ENCODE measurements at regions not wholly inside any gene's neighbourhood (a gene's known extent, or its start where the extent isn't known, plus 50 kb on each side); places are given as distances from the start of the nearest gene placed in this dataset.

- Histone ChIP-seq H3K36me3 (replicated peaks in 1 of 2; ENCODE audit: control insufficient read depth in 1 of 2, insufficient read depth in 2 of 2, low read length in 2 of 2) (no peaks in the 10 kb centered on the region), H3K4me1 (ENCODE audit: insufficient read depth, low read length) (no peaks in the 10 kb centered on the region), H3K4me2 (ENCODE audit: low read depth, low read length) (no peak overlapping the region), H3K4me3 (replicated peaks in 1 of 3; ENCODE audit: insufficient read depth in 1 of 3, low read depth in 2 of 3, low read length in 3 of 3) (no peak overlapping the region), H2AFZ (ENCODE audit: low read length) (no peak overlapping the region), H3K27ac (ENCODE audit: extremely low read length, insufficient read depth, low read length) (no peak overlapping the region), H4K20me1 (ENCODE audit: insufficient read depth, low read length) (no peaks in the 10 kb centered on the region), H3K9me3 (ENCODE audit: low read length) (peaks cover 9% of the 10 kb centered on the region; the same call in 1 of the 2 replicates), H3K27me3 (ENCODE audit: control insufficient read depth in 1 of 2, insufficient read depth in 2 of 2, low read length in 2 of 2) (no peaks in the 10 kb centered on the region; a peak in 1 of 5 replicates), H3K79me2 (ENCODE audit: insufficient read depth, low read length) (no peaks in the 10 kb centered on the region), H3K9ac (ENCODE audit: insufficient read depth, low read depth, low read length) (no peak overlapping the region)
- intact Hi-C loops (cut with micrococcal nuclease; ENCODE audit: unreplicated experiment), result no loop called here
- ChIA-PET CTCF (ENCODE audit: low intra/inter-chr PET ratio, low total read pairs) (no interaction called here), POLR2A (no interaction called here)
- no peak for FAIRE-seq
- WGBS (ENCODE audit: low lambda C conversion rate), result 0% methylated on average over 5 of the region's 8 CpGs
- no peak for ATAC-seq
- no peak for TF ChIP-seq IRF9 (CRISPR knock-in tag; IDR thresholded peaks at IDR 0.05; ENCODE audit: borderline replicate concordance)
- DNase-seq (ENCODE audit: low spot score), result no peak
- BruUV-seq (replicated peaks), result no TSS peak
- in situ Hi-C loops (cut with HindIII; ENCODE audit: extremely low pct_ligation_motif_present, low pct_unique_long_range_greater_than_20kb), result no loop called here
These were observed 1034.8 kb upstream of the RBFOX1 start for GRCh38 chr16:6297666-6298410.

GRCh38 chr16:6286176-6286575 lies 1046.5 kb upstream of the RBFOX1 start:
- no TSS peak for BruUV-seq (replicated peaks)
- POLR2A ChIA-PET, result no interaction called here
- Histone ChIP-seq H3K9ac (ENCODE audit: insufficient read depth, low read depth, low read length) (no peak overlapping the region), H3K27ac (ENCODE audit: extremely low read length, insufficient read depth, low read length) (no peak overlapping the region), H2AFZ (ENCODE audit: low read length) (no peak overlapping the region), H4K20me1 (ENCODE audit: insufficient read depth, low read length) (no peaks in the 10 kb centered on the region), H3K79me2 (ENCODE audit: insufficient read depth, low read length) (no peaks in the 10 kb centered on the region), H3K4me3 (replicated peaks in 1 of 3; ENCODE audit: insufficient read depth in 1 of 3, low read depth in 2 of 3, low read length in 3 of 3) (no peak overlapping the region), H3K36me3 (replicated peaks in 1 of 2; ENCODE audit: control insufficient read depth in 1 of 2, insufficient read depth in 2 of 2, low read length in 2 of 2) (no peaks in the 10 kb centered on the region), H3K4me2 (ENCODE audit: low read depth, low read length) (no peak overlapping the region), H3K9me3 (ENCODE audit: low read length) (peaks cover 4% of the 10 kb centered on the region; the same call in 1 of the 2 replicates), H3K4me1 (ENCODE audit: insufficient read depth, low read length) (no peaks in the 10 kb centered on the region), H3K27me3 (ENCODE audit: control insufficient read depth in 1 of 2, insufficient read depth in 2 of 2, low read length in 2 of 2) (peaks cover 0 to 5% of the 10 kb centered on the region in 2 experiments; a peak in 1 of 5 replicates)
- DNase-seq (ENCODE audit: low spot score) (no peak), FAIRE-seq (no peak), ATAC-seq (no peak)
- CTCF ChIA-PET (ENCODE audit: low intra/inter-chr PET ratio, low total read pairs), result no interaction called here
- in situ Hi-C loops (cut with HindIII; ENCODE audit: extremely low pct_ligation_motif_present, low pct_unique_long_range_greater_than_20kb), result no loop called here
- intact Hi-C loops (cut with micrococcal nuclease; ENCODE audit: unreplicated experiment), result no loop called here
- WGBS (ENCODE audit: low lambda C conversion rate), result 50% methylated on average over 2 of the region's 2 CpGs
- TF ChIP-seq LCORL (IDR thresholded peaks at IDR 0.05) (peak; percentile 58), LCORL (CRISPR knock-in tag; IDR thresholded peaks at IDR 0.05) (no peak), RORA (CRISPR knock-in tag; IDR thresholded peaks at IDR 0.05) (no peak)

All from HepG2 (cell line).